Fibroblast of villous mesenchyme (primary cell): ENCODE measurements at regions not wholly inside any gene's neighbourhood (a gene's known extent, or its start where the extent isn't known, plus 50 kb on each side); places are given as distances from the start of the nearest gene placed in this dataset.

Source experiments
- DNase-seq: peaks from one replicate; pipeline ENCODE4 v3.0.0-alpha.2; 2010; ENCODE audit warnings: low read depth
- H3K4me3 ChIP-seq: 2 replicates; pipeline ENCODE4 v1.5.1; 2011; ENCODE audit warnings: low read depth, mild to moderate bottlenecking, low read length
- TF ChIP-seq, protein P1 (sequence below): IDR thresholded peaks from 2 replicates; pipeline ENCODE4 v1.5.1; 2012; ENCODE audit warnings: low read depth, mild to moderate bottlenecking, low read length; ENCODE audit not compliant: insufficient read depth

DNA sequence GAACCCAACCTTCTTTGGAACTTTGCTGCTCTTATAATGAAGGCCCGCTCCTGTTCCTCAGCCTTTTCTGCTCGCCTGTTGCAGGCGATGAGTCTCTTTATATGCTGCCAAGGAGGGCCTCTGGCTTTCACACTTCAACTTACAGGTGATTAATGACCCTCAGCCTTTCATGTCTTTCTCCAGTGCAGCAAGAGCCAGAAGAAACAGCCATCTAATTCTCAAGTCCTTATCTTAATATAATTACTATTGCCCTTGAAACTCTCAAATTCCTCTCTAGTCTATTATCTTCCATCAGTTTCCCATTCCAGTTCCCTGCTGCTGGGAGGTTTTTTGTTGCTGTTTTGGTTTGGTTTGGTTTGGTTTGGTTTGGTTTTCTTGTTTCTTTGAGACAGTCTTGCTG is 121.8 kb upstream of the MED13 start:
- no peak overlapping the region for H3K4me3 ChIP-seq
- TF ChIP-seq, protein P1, sequence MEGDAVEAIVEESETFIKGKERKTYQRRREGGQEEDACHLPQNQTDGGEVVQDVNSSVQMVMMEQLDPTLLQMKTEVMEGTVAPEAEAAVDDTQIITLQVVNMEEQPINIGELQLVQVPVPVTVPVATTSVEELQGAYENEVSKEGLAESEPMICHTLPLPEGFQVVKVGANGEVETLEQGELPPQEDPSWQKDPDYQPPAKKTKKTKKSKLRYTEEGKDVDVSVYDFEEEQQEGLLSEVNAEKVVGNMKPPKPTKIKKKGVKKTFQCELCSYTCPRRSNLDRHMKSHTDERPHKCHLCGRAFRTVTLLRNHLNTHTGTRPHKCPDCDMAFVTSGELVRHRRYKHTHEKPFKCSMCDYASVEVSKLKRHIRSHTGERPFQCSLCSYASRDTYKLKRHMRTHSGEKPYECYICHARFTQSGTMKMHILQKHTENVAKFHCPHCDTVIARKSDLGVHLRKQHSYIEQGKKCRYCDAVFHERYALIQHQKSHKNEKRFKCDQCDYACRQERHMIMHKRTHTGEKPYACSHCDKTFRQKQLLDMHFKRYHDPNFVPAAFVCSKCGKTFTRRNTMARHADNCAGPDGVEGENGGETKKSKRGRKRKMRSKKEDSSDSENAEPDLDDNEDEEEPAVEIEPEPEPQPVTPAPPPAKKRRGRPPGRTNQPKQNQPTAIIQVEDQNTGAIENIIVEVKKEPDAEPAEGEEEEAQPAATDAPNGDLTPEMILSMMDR = no peak
- no peak for DNase-seq

GRCh38 chr17:62180772-62181171 is 115.7 kb upstream of the MED13 start:
- DNase-seq = no peak
- TF ChIP-seq, protein P1 = no peak
- H3K4me3 ChIP-seq = no peak overlapping the region

DNA sequence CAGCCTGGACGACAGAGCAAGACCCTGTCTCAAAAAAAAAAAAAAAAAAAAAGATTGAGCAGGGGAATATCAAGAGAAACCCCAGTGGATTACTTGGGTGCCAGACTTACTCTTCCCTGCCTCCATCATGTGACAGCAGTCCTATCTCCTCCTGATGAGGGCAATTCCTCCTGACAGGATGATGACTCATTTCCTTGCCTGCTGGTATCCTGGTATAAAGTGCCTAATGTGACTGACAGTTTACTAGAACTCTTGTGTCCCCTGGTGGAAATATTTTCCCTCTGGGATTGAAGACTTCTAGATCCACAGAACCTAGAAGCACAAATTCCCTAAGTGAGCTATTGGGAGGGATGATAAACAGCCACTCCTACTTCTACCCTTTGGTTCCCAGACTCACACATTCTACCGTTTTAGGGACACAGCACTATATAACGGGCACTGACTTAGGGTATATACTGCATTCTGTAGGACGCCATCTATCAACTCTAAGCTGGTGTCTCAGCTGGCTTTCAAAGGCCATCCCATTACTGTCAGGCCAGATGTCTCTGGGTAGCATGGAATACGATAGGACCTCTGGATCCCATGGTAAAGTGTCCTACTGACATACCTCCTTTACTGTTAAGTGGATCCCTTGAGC is 114.6 kb upstream of the MED13 start:
- no peak overlapping the region for H3K4me3 ChIP-seq
- DNase-seq = peak; percentile 77
- TF ChIP-seq, protein P1 = no peak

GRCh38 chr17:62178579-62178978 is 113.5 kb upstream of the MED13 start:
- TF ChIP-seq, protein P1 = no peak
- no peak overlapping the region for H3K4me3 ChIP-seq
- peak; percentile 56 for DNase-seq

DNA sequence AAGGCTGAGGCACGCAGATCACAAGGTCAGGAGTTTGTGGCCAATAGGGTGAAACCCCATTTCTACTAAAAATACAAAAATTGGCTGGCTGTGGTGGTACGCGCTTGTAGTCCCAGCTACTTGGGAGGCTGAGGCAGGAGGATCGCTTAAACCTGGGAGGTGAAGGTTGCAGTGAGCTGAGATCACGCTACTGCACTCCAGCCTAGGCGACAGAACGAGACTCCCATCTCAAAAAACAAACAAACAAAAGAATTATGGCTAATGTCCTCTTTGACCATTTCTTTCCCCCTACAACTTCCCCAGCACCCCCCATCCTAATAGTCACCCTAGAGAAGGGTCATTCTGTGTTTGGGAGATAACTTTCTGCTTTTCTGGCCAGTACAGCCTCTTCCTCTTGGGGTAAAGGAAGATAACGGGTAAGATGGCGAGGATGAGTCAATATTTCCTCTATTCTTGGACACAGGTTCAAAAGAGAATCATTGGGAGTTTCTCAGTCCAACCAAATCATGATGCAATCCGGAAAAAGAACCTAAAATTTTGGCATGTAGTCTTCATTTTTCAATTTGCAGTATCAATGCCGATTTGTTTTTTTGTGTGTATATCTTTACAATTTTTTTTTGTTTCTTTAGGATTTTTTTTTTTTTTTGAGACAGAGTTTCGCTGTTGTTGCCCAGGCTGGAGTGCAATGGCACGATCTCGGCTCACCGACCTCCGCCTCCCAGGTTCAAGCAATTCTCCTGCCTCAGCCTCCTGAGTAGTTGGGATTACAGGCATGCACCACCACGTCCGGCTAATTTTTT is 107.6 kb upstream of the MED13 start:
- DNase-seq = no peak
- no peak overlapping the region for H3K4me3 ChIP-seq
- TF ChIP-seq, protein P1 = no peak

DNA sequence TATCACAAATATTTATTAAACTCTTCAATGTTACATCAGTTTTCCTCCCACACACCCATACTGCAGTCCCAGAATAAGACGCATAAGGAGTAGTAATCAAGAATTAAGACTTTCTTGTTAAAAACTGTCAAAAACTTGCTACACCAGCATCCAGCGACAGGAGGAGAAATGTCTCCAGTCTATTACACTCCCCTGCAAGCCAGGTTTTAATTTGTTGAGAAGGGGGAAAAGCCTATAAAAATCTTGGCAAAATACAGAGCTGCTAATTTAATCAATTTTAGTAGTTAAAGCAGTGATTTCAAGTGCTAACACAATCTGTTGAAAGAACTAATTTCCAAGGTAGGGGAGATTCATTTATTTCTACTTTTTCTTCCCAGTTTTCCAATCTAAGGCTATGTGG is 102.0 kb upstream of the MED13 start:
- TF ChIP-seq, protein P1 = no peak
- no peak overlapping the region for H3K4me3 ChIP-seq
- DNase-seq = no peak
